ENCODE measurements at regions not wholly inside any gene's neighbourhood (a gene's known extent, or its start where the extent isn't known, plus 50 kb on each side); places are given as distances from the start of the nearest gene placed in this dataset.

- H3K4me3 ChIP-seq (ENCODE audit: low read depth, low read length): no peak overlapping the region
- CTCF ChIA-PET: interaction anchor here (1.1 to 1.9 kb wide), 2 partner anchors 10 to 26 kb away, joined by 3 to 9 read pairs; no protein-coding TSS in a partner anchor
- no peak for TF ChIP-seq CTCF (IDR thresholded peaks at IDR 0.05; ENCODE audit: insufficient read depth, low read length, missing control alignments)
- DNase-seq (ENCODE audit: low read depth, low spot score): no peak
- POLR2A ChIA-PET: interaction anchor here (0.6 kb wide), 1 partner anchor 220 kb away, joined by 3 read pairs; no protein-coding TSS in a partner anchor
These were observed 123.5 kb upstream of the ZFHX3 start for GRCh38 chr16:73171380-73171779.

- no peak overlapping the region for H3K4me3 ChIP-seq (ENCODE audit: low read depth, low read length)
- no peak for DNase-seq (ENCODE audit: low read depth, low spot score)
- ChIA-PET CTCF (interaction anchor here (1.2 kb wide), 1 partner anchor 338 kb away, joined by 3 read pairs; no protein-coding TSS in a partner anchor), POLR2A (interaction anchor here (0.6 kb wide), 1 partner anchor 219 kb away, joined by 3 read pairs; no protein-coding TSS in a partner anchor)
- no peak for TF ChIP-seq CTCF (IDR thresholded peaks at IDR 0.05; ENCODE audit: insufficient read depth, low read length, missing control alignments)
These were observed 122.7 kb upstream of the ZFHX3 start for GRCh38 chr16:73170612-73171038.

- TF ChIP-seq CTCF (IDR thresholded peaks at IDR 0.05; ENCODE audit: insufficient read depth, low read length, missing control alignments): no peak
- no peak overlapping the region for H3K4me3 ChIP-seq (ENCODE audit: low read depth, low read length)
- CTCF ChIA-PET: interaction anchor here (0.7 to 1.5 kb wide), 4 partner anchors 8 to 668 kb away, joined by 3 to 4 read pairs (median 3); no protein-coding TSS in a partner anchor
- DNase-seq (ENCODE audit: low read depth, low spot score): no peak
- POLR2A ChIA-PET: interaction anchor here (0.5 kb wide), 1 partner anchor 113 kb away, joined by 5 read pairs; no protein-coding TSS in a partner anchor
These were observed 119.1 kb upstream of the ZFHX3 start for GRCh38 chr16:73166947-73167550.

GRCh38 chr16:73166441-73166851, 118.5 kb upstream of the ZFHX3 start:
- ChIA-PET POLR2A (no interaction called here), CTCF (interaction anchor here (1.4 kb wide), 1 partner anchor 14 kb away, joined by 3 read pairs; no protein-coding TSS in a partner anchor)
- no peak overlapping the region for H3K4me3 ChIP-seq (ENCODE audit: low read depth, low read length)
- no peak for DNase-seq (ENCODE audit: low read depth, low spot score)
- TF ChIP-seq CTCF (IDR thresholded peaks at IDR 0.05; ENCODE audit: insufficient read depth, low read length, missing control alignments): no peak

GRCh38 chr16:73163238-73163815, 115.4 kb upstream of the ZFHX3 start:
- ChIA-PET CTCF (interaction anchor here (1.0 to 1.2 kb wide), 2 partner anchors 13 to 81 kb away, joined by 3 to 4 read pairs; no protein-coding TSS in a partner anchor), POLR2A (no interaction called here)
- no peak overlapping the region for H3K4me3 ChIP-seq (ENCODE audit: low read depth, low read length)
- DNase-seq (ENCODE audit: low read depth, low spot score): no peak
- no peak for TF ChIP-seq CTCF (IDR thresholded peaks at IDR 0.05; ENCODE audit: insufficient read depth, low read length, missing control alignments)

GRCh38 chr16:73161977-73162376, 114.0 kb upstream of the ZFHX3 start:
- H3K4me3 ChIP-seq (ENCODE audit: low read depth, low read length): no peak overlapping the region
- no peak for TF ChIP-seq CTCF (IDR thresholded peaks at IDR 0.05; ENCODE audit: insufficient read depth, low read length, missing control alignments)
- DNase-seq (ENCODE audit: low read depth, low spot score): no peak
- ChIA-PET POLR2A (no interaction called here), CTCF (interaction anchor here (1.0 to 1.2 kb wide), 2 partner anchors 14 to 659 kb away, joined by 3 to 4 read pairs; no protein-coding TSS in a partner anchor)

Data from AG04449 (cell line).